ENCODE measurements at regions not wholly inside any gene's neighbourhood (a gene's known extent, or its start where the extent isn't known, plus 50 kb on each side); places are given as distances from the start of the nearest gene placed in this dataset.

GRCh38 chr21:34192646-34193285, 119.4 kb downstream of the MRPS6 start:
- peak overlapping the region in 9 of 10 donors; percentile 26 to 86 (median 74) for H3K27ac Mint-ChIP-seq
- ATAC-seq (peak; percentile 57 to 96), DNase-seq (peak in 5 of 10 donors; percentile 7 to 30 (median 21))
- POLR2A ChIA-PET = interaction anchor here (0.6 to 1.5 kb wide), 2 partner anchors 9 to 155 kb away, joined by 4 to 6 read pairs; no protein-coding TSS in a partner anchor
- H3K4me1 Mint-ChIP-seq = peaks cover 19 to 40% (median 26%) of the 10 kb centered on the region in 4 donors
- H3K36me3 Mint-ChIP-seq = peaks cover 0 to 7% (median 5%) of the 10 kb centered on the region in 3 donors
- H3K27me3 Mint-ChIP-seq = no peaks in the 10 kb centered on the region
- peaks cover 0 to 8% (median 0%) of the 10 kb centered on the region in 9 donors for H3K9me3 Mint-ChIP-seq
- peak overlapping the region in 5 of 10 donors; percentile 14 to 41 (median 26) for H3K4me3 Mint-ChIP-seq

GRCh38 chr21:34195335-34195734, 122.0 kb downstream of the MRPS6 start:
- no peak overlapping the region for H3K27ac Mint-ChIP-seq
- peaks cover 23 to 55% (median 43%) of the 10 kb centered on the region in 4 donors for H3K4me1 Mint-ChIP-seq
- DNase-seq = no peak

GRCh38 chr21:34196996-34197395, 123.6 kb downstream of the MRPS6 start:
- DNase-seq = no peak
- Mint-ChIP-seq H3K27ac (peak overlapping the region in 2 of 10 donors; percentile 6 to 22), H3K9me3 (peaks cover 0 to 4% (median 0%) of the 10 kb centered on the region in 9 donors), H3K36me3 (no peaks in the 10 kb centered on the region), H3K4me1 (peaks cover 23 to 53% (median 49%) of the 10 kb centered on the region in 4 donors), H3K4me3 (no peak overlapping the region), H3K27me3 (no peaks in the 10 kb centered on the region)
- ATAC-seq = no peak
- POLR2A ChIA-PET = interaction anchor here (2.6 kb wide), 1 partner anchor 248 kb away, joined by 17 read pairs; no protein-coding TSS in a partner anchor

More at GRCh38 chr21:34195335-34195734, 122.0 kb downstream of the MRPS6 start:
- POLR2A ChIA-PET = no interaction called here
- H3K27me3 Mint-ChIP-seq = no peaks in the 10 kb centered on the region
- no peak overlapping the region for H3K4me3 Mint-ChIP-seq
- peaks cover 0 to 4% (median 0%) of the 10 kb centered on the region in 9 donors for H3K9me3 Mint-ChIP-seq
- no peak for ATAC-seq
- no peaks in the 10 kb centered on the region for H3K36me3 Mint-ChIP-seq

DNA sequence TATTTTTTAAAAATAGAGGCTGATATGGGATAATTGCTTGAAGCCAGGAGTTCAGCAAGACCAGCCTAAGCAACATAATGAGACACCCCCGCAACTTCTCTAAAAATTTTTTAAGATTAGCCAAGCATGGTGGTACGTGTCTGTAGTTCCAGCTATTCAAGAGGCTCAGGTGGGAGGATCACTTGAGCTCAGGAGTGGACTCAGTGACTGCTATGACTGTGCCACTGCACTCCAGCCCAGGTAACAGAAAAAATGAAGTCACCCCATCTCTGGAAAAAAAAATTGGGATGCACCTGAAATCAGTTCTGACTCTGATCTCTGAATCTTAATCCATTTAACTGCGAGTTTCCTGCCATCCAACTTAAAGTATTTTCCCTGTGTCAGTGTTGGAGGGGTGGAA, 124.2 kb downstream of the MRPS6 start:
- H3K9me3 Mint-ChIP-seq = peaks cover 0 to 4% (median 0%) of the 10 kb centered on the region in 9 donors
- no peaks in the 10 kb centered on the region for H3K36me3 Mint-ChIP-seq
- ATAC-seq (no peak), DNase-seq (no peak)
- POLR2A ChIA-PET = interaction anchor here (0.9 to 2.6 kb wide), 2 partner anchors 229 to 249 kb away, joined by 3 to 17 read pairs; no protein-coding TSS in a partner anchor
- no peaks in the 10 kb centered on the region for H3K27me3 Mint-ChIP-seq
- peaks cover 27 to 58% (median 51%) of the 10 kb centered on the region in 4 donors for H3K4me1 Mint-ChIP-seq
- H3K27ac Mint-ChIP-seq = peak overlapping the region in 5 of 10 donors; percentile 11 to 91 (median 79)
- no peak overlapping the region for H3K4me3 Mint-ChIP-seq

- no peaks in the 10 kb centered on the region for H3K36me3 Mint-ChIP-seq
- ATAC-seq (peak; percentile 71 to 82), DNase-seq (peak in 6 of 10 donors; percentile 7 to 50 (median 32))
- peaks cover 0 to 3% (median 0%) of the 10 kb centered on the region in 9 donors for H3K9me3 Mint-ChIP-seq
- POLR2A ChIA-PET = interaction anchor here (0.6 to 2.6 kb wide), 9 partner anchors 69 to 283 kb away, joined by 3 to 17 read pairs (median 5); partner anchors contain the start of genes ATP5PO, MRPS6 and SLC5A3
- peak overlapping the region; percentile 68 to 91 (median 82) for H3K27ac Mint-ChIP-seq
- H3K4me1 Mint-ChIP-seq = peaks cover 24 to 57% (median 53%) of the 10 kb centered on the region in 4 donors
- peaks cover 0 to 2% (median 0%) of the 10 kb centered on the region in 5 donors for H3K27me3 Mint-ChIP-seq
- peak overlapping the region; percentile 29 to 79 (median 64) for H3K4me3 Mint-ChIP-seq
Measured at GRCh38 chr21:34198231-34199120, 125.1 kb downstream of the MRPS6 start.

DNA sequence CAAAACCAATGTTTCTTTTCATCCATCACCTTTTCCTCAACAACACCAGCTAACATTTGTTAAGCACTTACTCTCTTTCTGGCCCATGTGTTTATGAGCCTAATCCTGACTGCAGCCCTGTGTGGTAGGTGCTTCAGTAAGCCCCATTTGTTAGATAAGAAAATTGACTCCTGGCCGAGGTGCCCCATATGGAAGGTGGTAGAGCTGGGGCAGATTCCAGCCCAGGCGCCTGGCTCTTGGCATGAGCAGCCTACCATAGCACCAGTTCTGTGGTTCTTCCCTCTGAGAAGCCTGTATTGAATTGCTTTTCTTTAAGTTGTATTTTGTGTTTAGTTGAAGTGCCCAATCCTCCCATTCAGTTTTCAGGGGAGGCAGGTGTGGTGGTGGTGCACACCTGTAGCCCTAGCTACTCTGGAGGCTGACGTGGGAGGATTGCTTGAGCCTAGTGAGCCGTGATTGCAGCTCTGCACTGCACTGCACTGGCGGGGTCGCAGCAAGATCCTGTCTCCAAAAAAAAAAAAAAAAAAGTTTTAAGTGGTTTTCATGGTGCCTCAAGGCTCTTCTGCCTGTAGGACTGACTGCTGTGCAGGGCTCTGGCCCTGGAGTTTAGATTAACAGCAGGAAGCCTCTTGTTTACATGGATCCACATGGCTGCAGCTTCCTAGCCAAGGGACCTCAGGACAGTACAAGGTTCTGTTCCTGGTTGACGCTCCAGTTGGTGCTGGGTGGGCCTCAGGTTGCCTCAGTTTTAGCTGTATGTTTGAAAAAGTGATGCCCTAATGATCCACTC, 125.9 kb downstream of the MRPS6 start:
- Mint-ChIP-seq H3K4me1 (peaks cover 24 to 55% (median 50%) of the 10 kb centered on the region in 4 donors), H3K9me3 (no peaks in the 10 kb centered on the region), H3K27ac (peak overlapping the region; percentile 68 to 91 (median 82)), H3K36me3 (no peaks in the 10 kb centered on the region), H3K4me3 (peak overlapping the region; percentile 29 to 79 (median 64)), H3K27me3 (peaks cover 0 to 2% (median 0%) of the 10 kb centered on the region in 5 donors)
- DNase-seq (peak in 1 of 10 donors; percentile 3), ATAC-seq (peak; percentile 12 to 31)
- POLR2A ChIA-PET = interaction anchor here (0.6 to 2.6 kb wide), 8 partner anchors 70 to 283 kb away, joined by 3 to 17 read pairs (median 5); partner anchors contain the start of genes ATP5PO, MRPS6 and SLC5A3

GRCh38 chr21:34200288-34200905, 127.0 kb downstream of the MRPS6 start:
- DNase-seq = no peak
- POLR2A ChIA-PET = interaction anchor here (0.6 to 2.6 kb wide), 3 partner anchors 72 to 268 kb away, joined by 3 to 8 read pairs (median 5); partner anchors contain the start of genes MRPS6 and SLC5A3
- H3K27ac Mint-ChIP-seq = peak overlapping the region in 5 of 10 donors; percentile 19 to 84 (median 72)
- no peaks in the 10 kb centered on the region for H3K9me3 Mint-ChIP-seq
- H3K36me3 Mint-ChIP-seq = no peaks in the 10 kb centered on the region
- peaks cover 0 to 2% (median 0%) of the 10 kb centered on the region in 5 donors for H3K27me3 Mint-ChIP-seq
- H3K4me3 Mint-ChIP-seq = peak overlapping the region in 9 of 10 donors; percentile 32 to 88 (median 84)
- ATAC-seq = no peak
- H3K4me1 Mint-ChIP-seq = peaks cover 24 to 55% (median 50%) of the 10 kb centered on the region in 4 donors

GRCh38 chr21:34201001-34201400, 127.6 kb downstream of the MRPS6 start:
- no peak for ATAC-seq
- H3K9me3 Mint-ChIP-seq = no peaks in the 10 kb centered on the region
- peaks cover 24 to 55% (median 50%) of the 10 kb centered on the region in 4 donors for H3K4me1 Mint-ChIP-seq
- H3K27me3 Mint-ChIP-seq = peaks cover 0 to 2% (median 0%) of the 10 kb centered on the region in 5 donors
- POLR2A ChIA-PET = interaction anchor here (0.6 to 1.0 kb wide), 5 partner anchors 8 to 607 kb away, joined by 3 to 6 read pairs (median 4); no protein-coding TSS in a partner anchor
- no peaks in the 10 kb centered on the region for H3K36me3 Mint-ChIP-seq
- H3K4me3 Mint-ChIP-seq = peak overlapping the region; percentile 76 to 88 (median 86)
- H3K27ac Mint-ChIP-seq = peak overlapping the region in 7 of 10 donors; percentile 21 to 82 (median 73)
- no peak for DNase-seq

DNA sequence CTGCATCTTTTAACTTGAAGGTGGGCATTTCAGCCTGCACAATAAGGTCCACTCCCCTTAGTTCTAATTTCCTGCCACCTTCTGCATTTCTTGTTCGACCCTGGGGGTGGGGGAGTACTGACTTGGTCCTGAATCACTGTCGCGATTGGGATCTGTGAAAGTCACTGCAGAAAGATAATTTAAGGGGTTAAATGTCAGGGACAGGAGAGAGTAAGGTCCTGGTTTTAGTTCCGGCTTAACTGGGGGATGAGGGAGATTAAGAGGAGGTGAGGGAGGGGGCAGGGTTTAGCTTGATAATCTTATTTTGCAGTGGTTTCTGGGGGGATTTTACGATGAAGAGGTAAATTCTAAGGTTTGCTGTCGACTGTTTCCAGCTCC, 128.1 kb downstream of the MRPS6 start:
- peaks cover 0 to 2% (median 0%) of the 10 kb centered on the region in 5 donors for H3K27me3 Mint-ChIP-seq
- POLR2A ChIA-PET = interaction anchor here (0.6 to 1.2 kb wide), 6 partner anchors 9 to 607 kb away, joined by 3 to 6 read pairs (median 4); no protein-coding TSS in a partner anchor
- no peaks in the 10 kb centered on the region for H3K36me3 Mint-ChIP-seq
- peak overlapping the region; percentile 2 to 88 (median 75) for H3K27ac Mint-ChIP-seq
- peak overlapping the region; percentile 76 to 88 (median 86) for H3K4me3 Mint-ChIP-seq
- peaks cover 24 to 55% (median 50%) of the 10 kb centered on the region in 4 donors for H3K4me1 Mint-ChIP-seq
- peak in 1 of 2 donors; percentile 25 for ATAC-seq
- peak in 1 of 10 donors; percentile 2 for DNase-seq
- no peaks in the 10 kb centered on the region for H3K9me3 Mint-ChIP-seq

DNA sequence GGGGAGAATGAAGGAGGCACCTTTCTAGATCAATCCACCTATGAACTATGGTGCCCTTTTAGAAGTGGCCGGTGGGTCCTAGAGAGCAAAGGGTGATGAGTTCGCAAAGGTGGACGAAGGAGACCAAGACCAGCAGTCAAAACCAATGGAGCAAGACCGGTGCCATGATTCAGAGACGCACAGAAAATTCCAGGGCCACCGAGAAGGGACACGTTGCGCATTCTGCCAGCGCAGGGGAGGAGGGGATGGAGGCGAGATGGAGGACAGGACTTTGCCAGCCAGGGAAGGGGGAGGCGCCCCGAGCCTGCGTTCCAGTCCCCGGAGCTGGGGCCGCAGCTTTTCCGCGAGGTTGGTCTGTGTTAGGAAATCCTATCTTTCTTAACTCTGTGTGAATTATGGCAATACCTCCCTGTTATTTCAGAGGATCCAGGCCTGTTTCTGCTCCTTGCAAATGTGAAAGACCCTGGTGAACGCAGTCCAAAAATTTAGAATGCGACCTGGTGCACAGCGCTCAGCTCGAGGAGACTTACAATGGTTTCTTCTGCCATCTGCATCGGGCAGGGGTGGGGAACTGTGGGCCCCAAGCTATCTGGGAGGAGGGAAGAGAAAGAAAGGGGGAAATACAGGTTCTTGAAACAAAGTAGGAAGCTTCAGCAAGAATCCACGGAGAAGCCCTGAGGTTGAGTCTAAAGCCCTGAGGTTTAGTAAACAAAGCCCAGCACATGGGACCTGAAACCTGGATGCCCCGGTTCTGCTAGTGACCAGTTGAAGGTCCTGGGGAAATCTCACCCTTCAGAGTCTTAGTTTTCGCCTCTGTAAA, 129.4 kb downstream of the MRPS6 start:
- Mint-ChIP-seq H3K27me3 (peaks cover 0 to 2% (median 0%) of the 10 kb centered on the region in 5 donors), H3K36me3 (no peaks in the 10 kb centered on the region), H3K9me3 (no peaks in the 10 kb centered on the region), H3K4me1 (peaks cover 21 to 52% (median 47%) of the 10 kb centered on the region in 4 donors), H3K4me3 (peak overlapping the region; percentile 76 to 88 (median 86)), H3K27ac (peak overlapping the region in 6 of 10 donors; percentile 7 to 88 (median 64))
- POLR2A ChIA-PET = interaction anchor here (0.6 to 1.2 kb wide), 4 partner anchors 13 to 279 kb away, joined by 3 to 6 read pairs (median 3); no protein-coding TSS in a partner anchor
- DNase-seq = no peak
- no peak for ATAC-seq

Measured in naive thymus-derived CD8-positive, alpha-beta T cell (primary cell).